Stomach (tissue), 4 donors: ENCODE measurements at regions not wholly inside any gene's neighbourhood (a gene's known extent, or its start where the extent isn't known, plus 50 kb on each side); places are given as distances from the start of the nearest gene placed in this dataset.

Experiments used
- EP300 ChIP-seq: sonication (generic); formaldehyde crosslinking; IDR thresholded peaks from one replicate; pipeline ENCODE4 v1.6.1; 2017; ENCODE audit warnings: antibody characterized with exemption
- POLR2A ChIP-seq, 4 donors: fragments of 450-650 bp; IDR thresholded peaks; one replicate each; pipeline ENCODE4 v1.6.1; 2016; ENCODE audit warnings: antibody characterized with exemption in 4 of 4, control low read depth in 2 of 4, mild to moderate bottlenecking in 1 of 4, moderate library complexity in 1 of 4
- POLR2AphosphoS5 ChIP-seq, 3 donors: sonication (generic); formaldehyde crosslinking; IDR thresholded peaks; one replicate each; pipeline ENCODE4 v1.6.1; 2016; ENCODE audit warnings: antibody characterized with exemption in 3 of 3
- TF ChIP-seq, protein P1 (sequence below), 7 experiments: fragments of 450-650 bp in 4 of 7; fragments of 200-600 bp in 3 of 7; sonication (generic) in 3 of 7; IDR thresholded peaks; one replicate each; pipeline ENCODE4 v1.5.1; 2016 to 2019; ENCODE audit warnings: antibody characterized with exemption in 7 of 7, control low read depth in 2 of 7, mild to moderate bottlenecking in 1 of 7

DNA sequence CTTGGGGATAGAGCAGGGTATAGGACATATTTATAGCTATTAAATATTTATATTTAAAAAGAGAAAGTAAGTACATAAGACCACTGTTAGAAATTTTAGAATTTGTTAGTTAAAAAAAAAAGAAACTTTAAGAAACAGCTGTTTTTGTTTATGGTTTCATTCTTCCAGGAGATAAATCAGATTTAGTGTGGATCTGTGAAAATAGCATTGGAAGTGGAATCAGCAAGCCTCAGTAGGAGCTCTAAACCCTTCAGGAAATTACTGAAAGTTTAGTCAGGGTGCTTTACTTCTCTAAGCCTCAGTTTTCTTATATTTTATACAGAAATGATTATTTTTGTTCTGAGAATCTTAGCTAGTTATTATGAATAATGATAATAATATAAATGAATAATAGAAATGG is 316.0 kb upstream of the NOVA1 start:
- TF ChIP-seq, protein P1, sequence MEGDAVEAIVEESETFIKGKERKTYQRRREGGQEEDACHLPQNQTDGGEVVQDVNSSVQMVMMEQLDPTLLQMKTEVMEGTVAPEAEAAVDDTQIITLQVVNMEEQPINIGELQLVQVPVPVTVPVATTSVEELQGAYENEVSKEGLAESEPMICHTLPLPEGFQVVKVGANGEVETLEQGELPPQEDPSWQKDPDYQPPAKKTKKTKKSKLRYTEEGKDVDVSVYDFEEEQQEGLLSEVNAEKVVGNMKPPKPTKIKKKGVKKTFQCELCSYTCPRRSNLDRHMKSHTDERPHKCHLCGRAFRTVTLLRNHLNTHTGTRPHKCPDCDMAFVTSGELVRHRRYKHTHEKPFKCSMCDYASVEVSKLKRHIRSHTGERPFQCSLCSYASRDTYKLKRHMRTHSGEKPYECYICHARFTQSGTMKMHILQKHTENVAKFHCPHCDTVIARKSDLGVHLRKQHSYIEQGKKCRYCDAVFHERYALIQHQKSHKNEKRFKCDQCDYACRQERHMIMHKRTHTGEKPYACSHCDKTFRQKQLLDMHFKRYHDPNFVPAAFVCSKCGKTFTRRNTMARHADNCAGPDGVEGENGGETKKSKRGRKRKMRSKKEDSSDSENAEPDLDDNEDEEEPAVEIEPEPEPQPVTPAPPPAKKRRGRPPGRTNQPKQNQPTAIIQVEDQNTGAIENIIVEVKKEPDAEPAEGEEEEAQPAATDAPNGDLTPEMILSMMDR (IDR thresholded peaks at IDR 0.05): no peak
- TF ChIP-seq POLR2A (IDR thresholded peaks at IDR 0.05) (no peak), POLR2AphosphoS5 (IDR thresholded peaks at IDR 0.05) (no peak), EP300 (no peak)
